ENCODE measurements at regions not wholly inside any gene's neighbourhood (a gene's known extent, or its start where the extent isn't known, plus 50 kb on each side); places are given as distances from the start of the nearest gene placed in this dataset.

- TF ChIP-seq CTCF (IDR thresholded peaks at IDR 0.05) (no peak), POLR2AphosphoS5 (IDR thresholded peaks at IDR 0.05) (no peak), POLR2A (IDR thresholded peaks at IDR 0.05; ENCODE audit: low read depth) (no peak), EP300 (IDR thresholded peaks at IDR 0.05) (no peak)
These were observed 344.8 kb downstream of the DEPDC1B start for GRCh38 chr5:60355181-60355580.
